H1 (cell line): ENCODE measurements at regions not wholly inside any gene's neighbourhood (a gene's known extent, or its start where the extent isn't known, plus 50 kb on each side); places are given as distances from the start of the nearest gene placed in this dataset.

Source experiments
- CTCF ChIA-PET: fragments of 300-600 bp; sonication (Branson Sonifier 250); formaldehyde crosslinking; loops from one replicate; lab custom pipeline; 2021; ENCODE audit not compliant: partially characterized antibody; lab: Charles Lee
- POLR2A ChIA-PET: fragments of 300-600 bp; sonication (Branson Sonifier 250); formaldehyde crosslinking; loops from one replicate; lab custom pipeline; 2021; ENCODE audit warnings: inconsistent platforms; ENCODE audit not compliant: partially characterized antibody; lab: Charles Lee
- DNase-seq, 2 experiments: peaks; one replicate each; pipeline versions ENCODE4 v3.0.0 to v3.0.0-alpha.2; 2010 to 2022; ENCODE audit warnings: low spot score in 2 of 2, low read depth in 1 of 2, mixed read lengths in 1 of 2
- FAIRE-seq: peaks from 2 replicates; lab custom pipeline; 2011; peaks lifted over from hg19 to GRCh38; lab: Jason Lieb, UNC
- H2AFZ ChIP-seq: 2 replicates; pipeline ENCODE4 v1.8.1; 2012; ENCODE audit warnings: low read length, inconsistent platforms
- H2AK5ac ChIP-seq: 2 replicates; pipeline ENCODE4 v1.6.1; 2013; ENCODE audit warnings: low read depth, low read length
- H2BK120ac ChIP-seq: replicated peaks from 2 replicates; pipeline ENCODE3; 2013; ENCODE audit warnings: low read depth, low read length, inconsistent platforms
- H2BK12ac ChIP-seq: 2 replicates; pipeline ENCODE4 v1.6.1; 2013; ENCODE audit warnings: low read depth, low read length
- H2BK15ac ChIP-seq: 2 replicates; pipeline ENCODE4 v1.6.1; 2013; ENCODE audit warnings: low read length
- H2BK20ac ChIP-seq: 2 replicates; pipeline ENCODE4 v1.6.1; 2013; ENCODE audit warnings: low read length
- H2BK5ac ChIP-seq: 2 replicates; pipeline ENCODE4 v1.6.1; 2013; ENCODE audit warnings: low read depth, low read length
- H3K14ac ChIP-seq: 2 replicates; pipeline ENCODE4 v1.6.1; 2013; ENCODE audit warnings: inconsistent platforms; ENCODE audit not compliant: insufficient read length
- H3K18ac ChIP-seq: 2 replicates; pipeline ENCODE4 v1.6.1; 2013; ENCODE audit warnings: low read length; ENCODE audit errors: extremely low read depth
- H3K23ac ChIP-seq: 2 replicates; pipeline ENCODE4 v1.6.1; 2013; ENCODE audit warnings: inconsistent platforms; ENCODE audit not compliant: insufficient read length
- H3K23me2 ChIP-seq: 2 replicates; pipeline ENCODE4 v1.6.1; 2013; ENCODE audit warnings: low read depth, low read length
- H3K27ac ChIP-seq: 2 replicates; pipeline ENCODE4 v1.6.1; 2011; ENCODE audit warnings: low read depth, low read length, inconsistent platforms
- H3K27me3 ChIP-seq, 4 experiments: replicated peaks in 1 of 4; 1 replicate in 1 of 4; 2 replicates in 3 of 4; pipeline versions ENCODE4 v1.6.1 to v1.8.1; 2011 to 2013; ENCODE audit warnings: low read length in 3 of 4, mild to moderate bottlenecking in 3 of 4, inconsistent platforms in 2 of 4, mixed read lengths in 2 of 4, moderate library complexity in 1 of 4; ENCODE audit not compliant: control insufficient read depth in 3 of 4, insufficient read depth in 3 of 4; ENCODE audit errors: extremely low read depth in 1 of 4
- H3K36me3 ChIP-seq, 4 experiments: 2 replicates each; pipeline versions ENCODE4 v1.6.1 to v1.8.1; 2011 to 2013; ENCODE audit warnings: mild to moderate bottlenecking in 4 of 4, low read length in 3 of 4, moderate library complexity in 2 of 4, control low read depth in 1 of 4, inconsistent platforms in 1 of 4; ENCODE audit not compliant: insufficient read depth in 4 of 4, control insufficient read depth in 2 of 4
- H3K4ac ChIP-seq: replicated peaks from 2 replicates; pipeline ENCODE3; 2013; ENCODE audit warnings: low read length, low read depth, mixed read lengths, inconsistent platforms; ENCODE audit not compliant: insufficient read length
- H3K4me1 ChIP-seq, 4 experiments: replicated peaks in 1 of 4; 1 replicate in 1 of 4; 2 replicates in 3 of 4; pipeline versions ENCODE4 v1.6.1 to v1.8.1; 2011 to 2013; ENCODE audit warnings: low read length in 3 of 4, inconsistent platforms in 2 of 4, mixed read lengths in 1 of 4; ENCODE audit not compliant: insufficient read depth in 4 of 4, control insufficient read depth in 3 of 4
- H3K4me2 ChIP-seq, 2 experiments: 2 replicates each; pipeline versions ENCODE4 v1.6.1 to v1.8.1; 2011 to 2013; ENCODE audit warnings: low read depth in 2 of 2, low read length in 2 of 2, control low read depth in 1 of 2, inconsistent platforms in 1 of 2, mild to moderate bottlenecking in 1 of 2; ENCODE audit not compliant: insufficient read depth in 1 of 2
- H3K4me3 ChIP-seq, 4 experiments: fragments of 200-600, 300-600 bp in 1 of 4; sonication (generic), shearing (Covaris generic), sonication (Bioruptor Twin) in 1 of 4; 2 replicates each; pipeline versions ENCODE4 v1.5.1 to v1.8.1; 2011 to 2016; ENCODE audit warnings: low read length in 4 of 4, low read depth in 3 of 4, control low read depth in 2 of 4, inconsistent platforms in 2 of 4, mild to moderate bottlenecking in 2 of 4, mixed read lengths in 1 of 4, moderate library complexity in 1 of 4; ENCODE audit not compliant: insufficient read depth in 2 of 4; ENCODE audit errors: extremely low read depth in 1 of 4
- H3K56ac ChIP-seq: replicated peaks from 2 replicates; pipeline ENCODE3; 2013; ENCODE audit warnings: low read depth, mild to moderate bottlenecking, mixed read lengths, low read length, inconsistent platforms; ENCODE audit not compliant: insufficient read length
- H3K79me1 ChIP-seq: 2 replicates; pipeline ENCODE4 v1.6.1; 2013; ENCODE audit warnings: low read depth, low read length, control low read depth
- H3K79me2 ChIP-seq, 2 experiments: 2 replicates each; pipeline versions ENCODE4 v1.6.1 to v1.8.1; 2012 to 2013; ENCODE audit warnings: low read length in 2 of 2, mild to moderate bottlenecking in 2 of 2, inconsistent platforms in 1 of 2; ENCODE audit not compliant: insufficient read depth in 2 of 2, control insufficient read depth in 1 of 2
- H3K9ac ChIP-seq, 4 experiments: replicated peaks in 1 of 4; 1 replicate in 1 of 4; 2 replicates in 3 of 4; pipeline versions ENCODE4 v1.6.1 to v1.8.1; 2011 to 2013; ENCODE audit warnings: low read depth in 3 of 4, low read length in 3 of 4, control low read depth in 2 of 4, mild to moderate bottlenecking in 2 of 4, moderate library complexity in 2 of 4, inconsistent platforms in 1 of 4; ENCODE audit errors: extremely low read depth in 1 of 4
- H3K9me3 ChIP-seq, 2 experiments: 2 replicates each; pipeline versions ENCODE4 v1.6.1 to v1.8.1; 2012 to 2013; ENCODE audit warnings: mild to moderate bottlenecking in 2 of 2, moderate library complexity in 2 of 2, control low read depth in 1 of 2, inconsistent platforms in 1 of 2, low read depth in 1 of 2, low read length in 1 of 2, mixed read lengths in 1 of 2; ENCODE audit not compliant: insufficient read depth in 2 of 2
- H4K20me1 ChIP-seq, 2 experiments: replicated peaks in 1 of 2; 2 replicates each; pipeline versions ENCODE3 to v1.8.1; 2011 to 2013; ENCODE audit warnings: inconsistent platforms in 2 of 2, low read length in 2 of 2, mild to moderate bottlenecking in 1 of 2; ENCODE audit not compliant: insufficient read depth in 2 of 2, control insufficient read depth in 1 of 2
- H4K5ac ChIP-seq: 2 replicates; pipeline ENCODE4 v1.6.1; 2013; ENCODE audit warnings: low read length, low read depth, mixed read lengths, inconsistent platforms; ENCODE audit not compliant: insufficient read length
- H4K8ac ChIP-seq: 2 replicates; pipeline ENCODE4 v1.8.0; 2013; ENCODE audit warnings: mild to moderate bottlenecking, moderate library complexity, low read length, inconsistent platforms; ENCODE audit not compliant: insufficient read depth; ENCODE audit errors: extremely low read depth
- H4K91ac ChIP-seq: replicated peaks from 2 replicates; pipeline ENCODE3; 2013; ENCODE audit warnings: low read length, mixed read lengths, inconsistent platforms; ENCODE audit not compliant: insufficient read length
- BRCA1 ChIP-seq: IDR thresholded peaks from 2 replicates; pipeline ENCODE4 v1.6.1; 2012; ENCODE audit warnings: low read depth, low read length, improper control_type of control experiment
- CBX8 ChIP-seq: fragments of 300-800, 300-1000 bp; sonication (generic); IDR thresholded peaks from 2 replicates; pipeline ENCODE4 v1.7.1; 2016; ENCODE audit warnings: low read depth, low read length, borderline replicate concordance
- EGR1 ChIP-seq: IDR thresholded peaks from 2 replicates; pipeline ENCODE4 v1.6.1; 2011; ENCODE audit warnings: low read depth, low read length, borderline replicate concordance
- JUN ChIP-seq: IDR thresholded peaks from 2 replicates; pipeline ENCODE4 v1.6.1; 2011; ENCODE audit warnings: low read depth, mild to moderate bottlenecking, improper control_type of control experiment, low read length
- KDM4A ChIP-seq: IDR thresholded peaks from one replicate; pipeline ENCODE4 v1.7.1; 2012; ENCODE audit warnings: low read depth, mild to moderate bottlenecking, moderate library complexity, low read length, inconsistent platforms; ENCODE audit not compliant: severe bottlenecking
- NANOG ChIP-seq: IDR thresholded peaks from 2 replicates; pipeline ENCODE4 v1.6.1; 2011; ENCODE audit warnings: low read length, low read depth, mild to moderate bottlenecking, inconsistent platforms; ENCODE audit not compliant: insufficient read depth, poor library complexity, severe bottlenecking
- POLR2A ChIP-seq, 2 experiments: IDR thresholded peaks; 1 replicate in 1 of 2; 2 replicates in 1 of 2; pipeline ENCODE4 v1.6.1; 2011; ENCODE audit warnings: low read depth in 2 of 2, low read length in 2 of 2, mild to moderate bottlenecking in 2 of 2; ENCODE audit errors: control extremely low read depth in 1 of 2
- SUZ12 ChIP-seq: fragments of 200-600 bp; sonication (generic); IDR thresholded peaks from 2 replicates; pipeline ENCODE4 v1.6.1; 2012; ENCODE audit warnings: mild to moderate bottlenecking, inconsistent platforms, low read length, moderate library complexity, mixed read lengths
- TAF7 ChIP-seq: optimal IDR thresholded peaks from 2 replicates; pipeline ENCODE3; 2011; ENCODE audit warnings: low read depth, mild to moderate bottlenecking, inconsistent platforms, low read length, moderate library complexity, borderline replicate concordance
- TEAD4 ChIP-seq: IDR thresholded peaks from 2 replicates; pipeline ENCODE4 v1.6.1; 2012; ENCODE audit warnings: low read depth, low read length, inconsistent platforms, mixed read lengths
- ZNF274 ChIP-seq: IDR thresholded peaks from 2 replicates; pipeline ENCODE4 v1.7.0; 2012; ENCODE audit warnings: low read length, borderline replicate concordance; ENCODE audit errors: extremely low read depth
- WGBS, 2 experiments: shearing (Covaris generic) in 1 of 2; methylation state at CpG; one replicate each; pipeline versions ENCODE4 v1.1.6 to v1.1.7; 2013 to 2015; ENCODE audit warnings: low lambda C conversion rate in 2 of 2, mixed read lengths in 2 of 2, inconsistent platforms in 1 of 2, low coverage in 1 of 2, missing lambda C conversion rate in 1 of 2; ENCODE audit not compliant: insufficient replicate concordance in 2 of 2, insufficient coverage in 1 of 2, insufficient read length in 1 of 2; ENCODE audit errors: extremely low coverage in 1 of 2, missing lambda C conversion rate in 1 of 2; 5-methylcytosine and 5-hydroxymethylcytosine counted together
- TF ChIP-seq, protein P1 (sequence below): IDR thresholded peaks from 2 replicates; pipeline ENCODE4 v1.6.1; 2011; ENCODE audit warnings: low read depth, mild to moderate bottlenecking, low read length; ENCODE audit not compliant: insufficient read depth

- ChIA-PET CTCF (interaction anchor here (1.0 to 1.3 kb wide), 2 partner anchors 22 to 25 kb away, joined by 4 to 5 read pairs; no protein-coding TSS in a partner anchor), POLR2A (no interaction called here)
- Histone ChIP-seq H3K36me3 (no peaks in the 10 kb centered on the region), H4K20me1 (no peaks in the 10 kb centered on the region), H3K79me2 (no peaks in the 10 kb centered on the region), H2BK5ac (no peak overlapping the region), H2BK120ac (no peak overlapping the region), H2BK20ac (no peak overlapping the region), H4K91ac (no peak overlapping the region), H3K23me2 (no peaks in the 10 kb centered on the region), H4K8ac (no peak overlapping the region), H3K23ac (no peak overlapping the region), H3K4ac (no peak overlapping the region), H4K5ac (no peak overlapping the region), H3K4me2 (no peak overlapping the region), H2AK5ac (no peak overlapping the region), H3K4me3 (no peak overlapping the region), H3K9me3 (no peaks in the 10 kb centered on the region), H3K14ac (no peak overlapping the region), H2BK12ac (no peak overlapping the region), H3K9ac (no peak overlapping the region), H3K27ac (no peak overlapping the region), H3K79me1 (no peaks in the 10 kb centered on the region), H3K18ac (no peak overlapping the region), H3K27me3 (no peaks in the 10 kb centered on the region), H2BK15ac (no peak overlapping the region), H3K56ac (no peak overlapping the region), H2AFZ (no peak overlapping the region), H3K4me1 (no peaks in the 10 kb centered on the region)
- WGBS, 2 experiments = 79% methylated on average over 2 of the region's 2 CpGs; no CpG with 5 or more reads in 1 of the 2 experiments
- no peak for FAIRE-seq
- TF ChIP-seq NANOG (no peak), TAF7 (no peak), ZNF274 (no peak), SUZ12 (no peak), TEAD4 (no peak), EGR1 (no peak), CBX8 (no peak), POLR2A (IDR thresholded peaks at IDR 0.05; ENCODE audit: control extremely low read depth in 1 of 2, low read depth in 2 of 2, low read length in 2 of 2) (no peak), JUN (no peak), BRCA1 (no peak), KDM4A (no peak)
- TF ChIP-seq, protein P1, sequence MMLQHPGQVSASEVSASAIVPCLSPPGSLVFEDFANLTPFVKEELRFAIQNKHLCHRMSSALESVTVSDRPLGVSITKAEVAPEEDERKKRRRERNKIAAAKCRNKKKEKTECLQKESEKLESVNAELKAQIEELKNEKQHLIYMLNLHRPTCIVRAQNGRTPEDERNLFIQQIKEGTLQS = no peak
- no peak for DNase-seq
Observed at GRCh38 chr2:16925145-16925544, 259.5 kb upstream of the CYRIA start.
